Liver (tissue), 8 donors: ENCODE measurements at regions not wholly inside any gene's neighbourhood (a gene's known extent, or its start where the extent isn't known, plus 50 kb on each side); places are given as distances from the start of the nearest gene placed in this dataset.

Experiments used
- DNase-seq: peaks from one replicate; pipeline ENCODE4 v3.0.0-alpha.2; 2017; ENCODE audit warnings: low spot score
- H3K27ac ChIP-seq, 2 donors: one replicate each; pipeline ENCODE4 v1.7.0; 2013; ENCODE audit warnings: inconsistent platforms in 2 of 2, low read length in 2 of 2, control low read depth in 1 of 2, low read depth in 1 of 2, mild to moderate bottlenecking in 1 of 2
- H3K27me3 ChIP-seq, 4 donors: one replicate each; pipeline versions ENCODE4 v1.6.1 to v1.7.0; 2013; ENCODE audit warnings: low read length in 3 of 4, inconsistent platforms in 1 of 4, mild to moderate bottlenecking in 1 of 4, moderate library complexity in 1 of 4; ENCODE audit not compliant: control insufficient read depth in 4 of 4, insufficient read depth in 4 of 4
- H3K36me3 ChIP-seq, 4 donors: one replicate each; pipeline versions ENCODE4 v1.6.1 to v1.7.0; 2013; ENCODE audit warnings: low read length in 3 of 4, mild to moderate bottlenecking in 3 of 4, low read depth in 1 of 4, moderate library complexity in 1 of 4; ENCODE audit not compliant: control insufficient read depth in 4 of 4, insufficient read depth in 3 of 4
- H3K4me1 ChIP-seq, 4 donors: one replicate each; pipeline versions ENCODE4 v1.6.1 to v1.7.0; 2013; ENCODE audit warnings: low read length in 3 of 4, mild to moderate bottlenecking in 3 of 4, moderate library complexity in 1 of 4; ENCODE audit not compliant: control insufficient read depth in 4 of 4, insufficient read depth in 4 of 4
- H3K4me3 ChIP-seq, 3 donors: one replicate each; pipeline versions ENCODE4 v1.6.1 to v1.7.0; 2013; ENCODE audit warnings: low read length in 3 of 3, control low read depth in 1 of 3, low read depth in 1 of 3, mild to moderate bottlenecking in 1 of 3
- H3K9ac ChIP-seq, 2 donors: one replicate each; pipeline ENCODE4 v1.7.0; 2013; ENCODE audit warnings: low read length in 2 of 2, mild to moderate bottlenecking in 2 of 2, moderate library complexity in 2 of 2, control low read depth in 1 of 2, low read depth in 1 of 2
- H3K9me3 ChIP-seq, 4 donors: one replicate each; pipeline versions ENCODE4 v1.6.1 to v1.7.0; 2013; ENCODE audit warnings: low read length in 3 of 4; ENCODE audit not compliant: control insufficient read depth in 4 of 4
- ATF3 ChIP-seq: IDR thresholded peaks from 2 replicates; pipeline ENCODE4 v1.6.1; 2016; ENCODE audit warnings: antibody characterized with exemption
- CTCF ChIP-seq: fragments of 150-350 bp; IDR thresholded peaks from 2 replicates; pipeline ENCODE4 v1.5.1; 2017; ENCODE audit warnings: improper control_type of control experiment, low read depth, low read length; ENCODE audit not compliant: missing input control
- EGR1 ChIP-seq, 2 donors: IDR thresholded peaks; 2 replicates each; pipeline ENCODE4 v1.6.1; 2016 to 2018; ENCODE audit warnings: antibody characterized with exemption in 2 of 2, low read depth in 2 of 2
- FOXA1 ChIP-seq: IDR thresholded peaks from 2 replicates; pipeline ENCODE4 v1.6.1; 2016; ENCODE audit warnings: antibody characterized with exemption
- FOXA2 ChIP-seq: IDR thresholded peaks from 2 replicates; pipeline ENCODE4 v1.6.1; 2016; ENCODE audit warnings: antibody characterized with exemption
- GABPA ChIP-seq, 2 donors: IDR thresholded peaks in 1 of 2; conservative IDR thresholded peaks in 1 of 2; 2 replicates each; pipeline ENCODE4 v1.6.1; 2016; ENCODE audit warnings: antibody characterized with exemption in 2 of 2, mild to moderate bottlenecking in 1 of 2, moderate library complexity in 1 of 2
- HNF4A ChIP-seq, 2 donors: conservative IDR thresholded peaks; 2 replicates each; pipeline ENCODE4 v1.6.1; 2016; ENCODE audit warnings: antibody characterized with exemption in 2 of 2, mild to moderate bottlenecking in 2 of 2
- HNF4G ChIP-seq: IDR thresholded peaks from 2 replicates; pipeline ENCODE4 v1.6.1; 2016; ENCODE audit warnings: antibody characterized with exemption
- JUND ChIP-seq, 2 donors: IDR thresholded peaks; 2 replicates each; pipeline ENCODE4 v1.6.1; 2016; ENCODE audit warnings: antibody characterized with exemption in 2 of 2
- NR2F2 ChIP-seq: IDR thresholded peaks from 2 replicates; pipeline ENCODE4 v1.6.1; 2016; ENCODE audit warnings: antibody characterized with exemption
- RAD21 ChIP-seq, 2 donors: IDR thresholded peaks; 2 replicates each; pipeline ENCODE4 v1.6.1; 2016; ENCODE audit warnings: antibody characterized with exemption in 2 of 2, mild to moderate bottlenecking in 2 of 2
- REST ChIP-seq: IDR thresholded peaks from 2 replicates; pipeline ENCODE4 v1.6.1; 2016; ENCODE audit warnings: antibody characterized with exemption, mild to moderate bottlenecking
- RXRA ChIP-seq, 2 donors: IDR thresholded peaks; 2 replicates each; pipeline ENCODE4 v1.6.1; 2017 to 2018; ENCODE audit warnings: antibody characterized with exemption in 2 of 2, mild to moderate bottlenecking in 1 of 2
- SP1 ChIP-seq: IDR thresholded peaks from 2 replicates; pipeline ENCODE4 v1.6.1; 2018; ENCODE audit warnings: antibody characterized with exemption, mild to moderate bottlenecking
- TAF1 ChIP-seq: conservative IDR thresholded peaks from 2 replicates; pipeline ENCODE4 v1.6.1; 2016; ENCODE audit warnings: antibody characterized with exemption, mild to moderate bottlenecking
- YY1 ChIP-seq: IDR thresholded peaks from 2 replicates; pipeline ENCODE4 v1.6.1; 2016; ENCODE audit warnings: antibody characterized with exemption, mild to moderate bottlenecking
- WGBS: extraction: QIAGEN DNeasy Blood & Tissue Kit; methylation state at CpG from one replicate; pipeline ENCODE4 v1.1.7; 2013; 5-methylcytosine and 5-hydroxymethylcytosine counted together
- TF ChIP-seq, protein P1 (sequence below): IDR thresholded peaks from 2 replicates; pipeline ENCODE4 v1.6.1; 2016; ENCODE audit warnings: antibody characterized with exemption
- donor health status: healthy.
- donor health status: healthy.
- donor health status: healthy.
- donor health status: healthy.
- donor health status: healthy.

DNA sequence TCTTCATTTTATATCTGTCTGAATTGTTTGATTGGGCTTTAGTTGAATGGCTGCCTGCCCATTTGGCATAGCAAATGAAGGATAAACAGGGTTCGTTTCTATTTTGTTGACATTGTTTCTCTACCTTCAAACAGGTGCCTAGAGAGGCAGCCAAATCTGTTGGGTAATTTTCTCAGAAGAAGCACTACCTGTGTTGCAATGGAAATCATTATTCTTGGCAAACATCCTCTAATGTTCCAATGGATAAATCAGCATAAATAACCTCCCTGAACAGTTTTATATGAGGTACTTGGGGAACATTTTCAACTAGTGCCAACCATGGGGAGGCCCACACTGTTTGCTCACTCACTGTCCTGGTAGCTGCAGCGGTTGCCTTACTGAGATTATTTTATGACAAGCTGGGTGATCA is 64.4 kb upstream of the PLPP4 start:
- no peak for TF ChIP-seq YY1
- no peak for TF ChIP-seq FOXA1
- TF ChIP-seq RXRA (IDR thresholded peaks at IDR 0.05), result peak; percentile 21 to 44
- peak; percentile 21 for TF ChIP-seq SP1
- TF ChIP-seq HNF4A (conservative IDR thresholded peaks at IDR 0.05), result peak; percentile 39 to 46
- no peak for TF ChIP-seq TAF1
- TF ChIP-seq, protein P1, sequence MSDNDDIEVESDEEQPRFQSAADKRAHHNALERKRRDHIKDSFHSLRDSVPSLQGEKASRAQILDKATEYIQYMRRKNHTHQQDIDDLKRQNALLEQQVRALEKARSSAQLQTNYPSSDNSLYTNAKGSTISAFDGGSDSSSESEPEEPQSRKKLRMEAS, result no peak
- TF ChIP-seq GABPA (IDR thresholded peaks at IDR 0.05 in 1 of 2, conservative IDR thresholded peaks at IDR 0.05 in 1 of 2), result no peak
- TF ChIP-seq FOXA2, result peak; percentile 33
- TF ChIP-seq REST, result no peak
- no peak for TF ChIP-seq CTCF
- no peak for TF ChIP-seq ATF3
- no peak for TF ChIP-seq JUND (IDR thresholded peaks at IDR 0.05)
- WGBS, result 24% methylated on average over 2 of the region's 2 CpGs
- Histone ChIP-seq H3K4me1 (peaks cover 0 to 9% (median 1%) of the 10 kb centered on the region in 4 donors), H3K9me3 (no peaks in the 10 kb centered on the region), H3K27ac (no peak overlapping the region), H3K36me3 (no peaks in the 10 kb centered on the region), H3K27me3 (peaks cover 0 to 5% (median 2%) of the 10 kb centered on the region in 4 donors), H3K9ac (no peak overlapping the region), H3K4me3 (no peak overlapping the region)
- DNase-seq, result no peak

DNA sequence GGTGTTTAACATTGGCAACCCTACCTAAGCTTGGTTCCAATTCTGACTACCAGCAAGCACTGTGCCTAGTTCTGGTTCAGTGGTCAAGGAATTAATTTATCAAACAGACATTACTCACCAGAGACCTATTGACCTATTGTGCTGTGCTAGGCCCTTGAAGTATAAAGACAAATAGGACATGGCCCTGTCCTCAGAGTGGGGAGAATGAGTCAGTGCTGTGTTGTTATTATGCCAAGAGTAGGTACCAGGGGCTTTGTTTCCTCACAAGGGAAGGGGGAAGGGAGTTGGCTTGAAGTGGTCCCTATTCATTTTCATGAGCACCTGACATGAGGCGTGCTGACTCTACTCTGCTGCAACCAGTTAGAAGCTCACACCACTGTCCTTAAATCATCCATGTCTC is 62.6 kb upstream of the PLPP4 start:
- no peak for DNase-seq
- H3K9me3 ChIP-seq, result peaks cover 0 to 7% (median under 1%) of the 10 kb centered on the region in 4 donors
- 93% methylated on average over 1 of the region's 1 CpG for WGBS
- TF ChIP-seq CTCF (no peak), TAF1 (no peak), SP1 (no peak), REST (no peak), FOXA2 (no peak), RXRA (IDR thresholded peaks at IDR 0.05) (no peak), RAD21 (IDR thresholded peaks at IDR 0.05) (no peak), HNF4A (conservative IDR thresholded peaks at IDR 0.05) (no peak), NR2F2 (no peak), YY1 (no peak), FOXA1 (no peak), HNF4G (no peak), ATF3 (no peak), EGR1 (IDR thresholded peaks at IDR 0.05; ENCODE audit: low read depth in 2 of 2) (no peak)

More for the DNA sequence above, 62.6 kb upstream of the PLPP4 start:
- no peaks in the 10 kb centered on the region for H3K36me3 ChIP-seq
- H3K27ac ChIP-seq, result no peak overlapping the region
- peaks cover 0 to 5% (median 2%) of the 10 kb centered on the region in 4 donors for H3K27me3 ChIP-seq
- no peak overlapping the region for H3K4me3 ChIP-seq
- peaks cover 0 to 9% (median 1%) of the 10 kb centered on the region in 4 donors for H3K4me1 ChIP-seq
- H3K9ac ChIP-seq, result no peak overlapping the region
